Heart right ventricle (tissue), 16 donors: ENCODE measurements at regions not wholly inside any gene's neighbourhood (a gene's known extent, or its start where the extent isn't known, plus 50 kb on each side); places are given as distances from the start of the nearest gene placed in this dataset.

Experiments used
- ATAC-seq, 8 donors: fragments of 200-7000 bp; cut with Tn5 transposase; one replicate each; pipeline ENCODE4 v1.9.1; 2020; ENCODE audit warnings: mild to moderate bottlenecking in 8 of 8, moderate library complexity in 8 of 8, moderate number of reproducible peaks in 1 of 8
- DNase-seq, 2 donors: peaks; one replicate each; pipeline ENCODE4 v3.0.0-alpha.2; 2020
- H3K27ac ChIP-seq, 10 donors: fragments of 200-600 bp; sonication (generic) in 2 of 10; one replicate each; pipeline versions ENCODE4 v1.5.0 to v1.8.0; 2020 to 2022; ENCODE audit warnings: mild to moderate bottlenecking in 3 of 10
- H3K27me3 ChIP-seq, 7 donors: fragments of 200-600 bp; one replicate each; pipeline ENCODE4 v1.8.0; 2021 to 2022; ENCODE audit warnings: mild to moderate bottlenecking in 2 of 7
- H3K36me3 ChIP-seq, 9 donors: fragments of 200-600 bp; sonication (generic) in 1 of 9; one replicate each; pipeline versions ENCODE4 v1.5.0 to v1.8.0; 2020 to 2022; ENCODE audit warnings: mild to moderate bottlenecking in 2 of 9
- H3K4me1 ChIP-seq, 9 donors: fragments of 200-600 bp; sonication (generic) in 1 of 9; one replicate each; pipeline versions ENCODE4 v1.5.0 to v1.8.0; 2020 to 2022; ENCODE audit warnings: mild to moderate bottlenecking in 4 of 9
- H3K4me3 ChIP-seq, 10 donors: fragments of 200-600 bp; sonication (generic) in 2 of 10; one replicate each; pipeline versions ENCODE4 v1.5.0 to v1.8.0; 2020 to 2022; ENCODE audit warnings: mild to moderate bottlenecking in 7 of 10, moderate library complexity in 2 of 10
- H3K9me3 ChIP-seq, 11 donors: fragments of 200-600 bp in 10 of 11; sonication (generic) in 2 of 11; one replicate each; pipeline versions ENCODE4 v1.5.0 to v1.8.0; 2013 to 2022; ENCODE audit warnings: mild to moderate bottlenecking in 2 of 11, control low read depth in 1 of 11, moderate library complexity in 1 of 11
- WGBS, 2 donors: extraction: QIAGEN DNeasy Blood & Tissue Kit; methylation state at CpG; one replicate each; pipeline ENCODE4 v1.1.7; 2013; ENCODE audit warnings: inconsistent platforms in 1 of 2; 5-methylcytosine and 5-hydroxymethylcytosine counted together
- intact Hi-C, 10 donors: fragments of 100-400 bp; cut with DNase I; formaldehyde crosslinking; loops; one replicate each; pipeline versions ENCODE4 v1.11.1 to v1.14.2; 2022
- TF ChIP-seq, protein P1 (sequence below), 9 donors: fragments of 200-600 bp; sonication (generic) in 2 of 9; IDR thresholded peaks; one replicate each; pipeline versions ENCODE4 v1.5.0 to v1.8.0; 2021 to 2022; ENCODE audit warnings: antibody characterized with exemption in 9 of 9, mild to moderate bottlenecking in 5 of 9, moderate library complexity in 1 of 9
- donor health status: Arrhythmogenic right ventricular cardiomyopathy.
- donor health status: ischemic (EF 13 %, LVEDD 7.1; RV severe dilation, severe dysfunction).
- donor health status: healthy with polysubstance abuse.
- donor health status: DM: no; HTN: yes; CAD: no.
- donor health status: DM: no; HTN: no; CAD: no.
- donor health status: ischemic (EF 25% LVEDD 6.9; RV normal size, moderate dysfunction).
- donor health status: ischemic (EF 25% LVEDD 5.7; RV mildly dilated, moderate dysfunction).
- donor health status: healthy.
- donor health status: DM: yes; HTN: yes; CAD: no.
- donor health status: Ischemic cardiomyopathy.
- donor health status: ischemic (EF 35%, LVEDD 5.7; RV mildly dilated, moderate dysfunction).
- donor health status: nonischemic (EF 11% LVEDD 7.7; RV severe dilation, severe dysfunction).
- donor health status: DM: yes; HTN: yes; CAD: no.
- donor health status: PGD.
- donor health status: ischemic (EF 29% LVEDD 5.4; RV normal size, mild dysfunction).
- donor health status: nonischemic (EF 23%, LVEDD 6.1; RV moderate dilation, normal function).

DNA sequence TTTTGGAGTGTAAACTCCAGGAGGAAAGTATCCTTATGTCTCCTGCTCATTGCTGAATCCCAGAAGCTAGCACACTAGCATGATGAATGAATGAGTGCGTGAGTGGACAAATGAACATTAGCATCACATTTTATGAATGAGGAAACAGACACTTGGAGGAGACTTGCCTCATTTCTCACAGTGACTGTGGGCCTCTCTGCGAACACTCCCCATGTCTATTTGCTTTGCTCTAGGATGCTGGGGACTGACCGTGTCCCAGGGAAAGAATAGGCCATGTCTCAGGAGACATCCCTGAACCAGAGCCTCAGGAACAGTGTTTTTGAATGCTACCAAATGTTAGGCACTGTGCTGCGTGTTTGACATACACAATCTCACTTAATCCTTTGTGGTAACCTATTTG, 140.9 kb downstream of the OMA1 start:
- no peak overlapping the region for H3K27ac ChIP-seq
- ATAC-seq, result peak in 1 of 8 donors; percentile 52
- no peaks in the 10 kb centered on the region for H3K36me3 ChIP-seq
- no peak overlapping the region for H3K4me3 ChIP-seq
- no peak for DNase-seq
- H3K27me3 ChIP-seq, result no peaks in the 10 kb centered on the region
- 82 to 87% methylated on average over 4 of the region's 4 CpGs for WGBS, 2 donors
- H3K9me3 ChIP-seq, result no peaks in the 10 kb centered on the region
- H3K4me1 ChIP-seq, result peaks cover 0 to 22% (median 14%) of the 10 kb centered on the region in 9 donors
- intact Hi-C loops, result no loop called here
- TF ChIP-seq, protein P1, sequence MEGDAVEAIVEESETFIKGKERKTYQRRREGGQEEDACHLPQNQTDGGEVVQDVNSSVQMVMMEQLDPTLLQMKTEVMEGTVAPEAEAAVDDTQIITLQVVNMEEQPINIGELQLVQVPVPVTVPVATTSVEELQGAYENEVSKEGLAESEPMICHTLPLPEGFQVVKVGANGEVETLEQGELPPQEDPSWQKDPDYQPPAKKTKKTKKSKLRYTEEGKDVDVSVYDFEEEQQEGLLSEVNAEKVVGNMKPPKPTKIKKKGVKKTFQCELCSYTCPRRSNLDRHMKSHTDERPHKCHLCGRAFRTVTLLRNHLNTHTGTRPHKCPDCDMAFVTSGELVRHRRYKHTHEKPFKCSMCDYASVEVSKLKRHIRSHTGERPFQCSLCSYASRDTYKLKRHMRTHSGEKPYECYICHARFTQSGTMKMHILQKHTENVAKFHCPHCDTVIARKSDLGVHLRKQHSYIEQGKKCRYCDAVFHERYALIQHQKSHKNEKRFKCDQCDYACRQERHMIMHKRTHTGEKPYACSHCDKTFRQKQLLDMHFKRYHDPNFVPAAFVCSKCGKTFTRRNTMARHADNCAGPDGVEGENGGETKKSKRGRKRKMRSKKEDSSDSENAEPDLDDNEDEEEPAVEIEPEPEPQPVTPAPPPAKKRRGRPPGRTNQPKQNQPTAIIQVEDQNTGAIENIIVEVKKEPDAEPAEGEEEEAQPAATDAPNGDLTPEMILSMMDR (IDR thresholded peaks at IDR 0.05), result no peak

- Histone ChIP-seq H3K27ac (no peak overlapping the region), H3K9me3 (no peaks in the 10 kb centered on the region), H3K4me3 (no peak overlapping the region), H3K27me3 (no peaks in the 10 kb centered on the region), H3K36me3 (no peaks in the 10 kb centered on the region), H3K4me1 (peaks cover 0 to 28% (median 14%) of the 10 kb centered on the region in 9 donors)
- ATAC-seq, result no peak
- TF ChIP-seq, protein P1 (IDR thresholded peaks at IDR 0.05), result no peak
- DNase-seq, result no peak
- WGBS, 2 donors, result 69 to 73% methylated on average over 1 of the region's 1 CpG
- intact Hi-C loops, result no loop called here
Observed at GRCh38 chr1:58403894-58404293, 142.6 kb downstream of the OMA1 start.

DNA sequence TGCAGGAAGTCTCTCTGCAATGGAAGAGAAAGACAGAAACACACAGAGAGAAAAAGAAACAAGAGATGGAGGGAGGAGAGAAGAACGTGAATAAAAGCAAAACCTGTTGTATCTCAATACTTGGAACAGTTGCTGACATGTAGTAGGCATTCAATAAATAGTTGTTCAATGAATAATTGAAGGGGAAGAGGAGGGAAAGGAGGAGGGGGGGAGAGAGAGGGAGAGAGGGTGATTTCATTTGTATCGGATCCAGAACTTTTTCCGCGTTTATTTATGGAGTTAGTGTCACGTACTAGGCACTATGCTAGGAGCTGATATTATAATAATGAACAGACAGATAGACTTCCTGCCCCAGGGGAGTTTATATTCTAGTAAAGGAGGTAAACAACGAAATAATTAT, 144.1 kb downstream of the OMA1 start:
- peak in 7 of 8 donors; percentile 25 to 83 (median 58) for ATAC-seq
- Histone ChIP-seq H3K4me1 (peaks cover 0 to 32% (median 14%) of the 10 kb centered on the region in 9 donors), H3K4me3 (no peak overlapping the region), H3K27ac (peak overlapping the region in 6 of 10 donors; percentile 24 to 56 (median 42)), H3K27me3 (no peaks in the 10 kb centered on the region), H3K36me3 (no peaks in the 10 kb centered on the region), H3K9me3 (no peaks in the 10 kb centered on the region)
- 17 to 26% methylated on average over 6 of the region's 6 CpGs for WGBS, 2 donors
- DNase-seq, result no peak
- intact Hi-C loops, result no loop called here
- TF ChIP-seq, protein P1 (IDR thresholded peaks at IDR 0.05), result no peak

GRCh38 chr1:58401991-58402390, 144.5 kb downstream of the OMA1 start:
- Histone ChIP-seq H3K27ac (peak overlapping the region in 5 of 10 donors; percentile 24 to 56 (median 50)), H3K9me3 (no peaks in the 10 kb centered on the region), H3K36me3 (no peaks in the 10 kb centered on the region), H3K27me3 (no peaks in the 10 kb centered on the region), H3K4me3 (no peak overlapping the region), H3K4me1 (peaks cover 0 to 32% (median 14%) of the 10 kb centered on the region in 9 donors)
- intact Hi-C loops, result no loop called here
- 17 to 20% methylated on average over 6 of the region's 6 CpGs for WGBS, 2 donors
- DNase-seq, result peak; percentile 12 to 23
- TF ChIP-seq, protein P1 (IDR thresholded peaks at IDR 0.05), result no peak
- ATAC-seq, result peak in 5 of 8 donors; percentile 41 to 71 (median 64)
